MM.1S (cell line): ENCODE measurements at regions not wholly inside any gene's neighbourhood (a gene's known extent, or its start where the extent isn't known, plus 50 kb on each side); places are given as distances from the start of the nearest gene placed in this dataset.

Experiments used
- DNase-seq: peaks from one replicate; pipeline ENCODE4 v3.0.0-alpha.2; 2015
- H2AFZ ChIP-seq: fragments of 300-600 bp; sonication (generic); 2 replicates; pipeline ENCODE4 v1.6.0; 2016; ENCODE audit warnings: antibody characterized with exemption, low read length
- H3F3A ChIP-seq: fragments of 300-600 bp; sonication (generic); 2 replicates; pipeline ENCODE4 v1.6.1; 2016; ENCODE audit warnings: mild to moderate bottlenecking, antibody characterized with exemption, low read length, moderate library complexity, mixed read lengths; ENCODE audit not compliant: insufficient read depth
- H3K27ac ChIP-seq: fragments of 300-600 bp; sonication (generic); 2 replicates; pipeline ENCODE4 v1.5.1; 2016; ENCODE audit warnings: mild to moderate bottlenecking, low read length
- H3K27me3 ChIP-seq: fragments of 300-600 bp; sonication (generic); replicated peaks from 2 replicates; pipeline ENCODE4 v1.6.0; 2016; ENCODE audit warnings: low read length; ENCODE audit not compliant: insufficient read depth
- H3K36me3 ChIP-seq: fragments of 300-600 bp; sonication (generic); replicated peaks from 2 replicates; pipeline ENCODE4 v1.6.1; 2016; ENCODE audit warnings: mild to moderate bottlenecking, low read length, mixed read lengths; ENCODE audit not compliant: insufficient read depth
- H3K4me1 ChIP-seq: fragments of 300-600 bp; sonication (generic); 2 replicates; pipeline ENCODE4 v1.6.1; 2016; ENCODE audit warnings: low read length, mixed read lengths
- H3K4me2 ChIP-seq: fragments of 300-600 bp; sonication (generic); 2 replicates; pipeline ENCODE4 v1.6.0; 2016; ENCODE audit warnings: low read depth, low read length
- H3K4me3 ChIP-seq: fragments of 300-600 bp; sonication (generic); 2 replicates; pipeline ENCODE4 v1.5.1; 2016; ENCODE audit warnings: low read length, mixed read lengths
- H3K79me2 ChIP-seq: fragments of 300-600 bp; sonication (generic); 2 replicates; pipeline ENCODE4 v1.6.1; 2016; ENCODE audit warnings: mixed run types, low read length, mixed read lengths
- H3K9ac ChIP-seq: fragments of 300-600 bp; sonication (generic); 2 replicates; pipeline ENCODE4 v1.6.1; 2016; ENCODE audit warnings: low read length, mixed read lengths
- H3K9me2 ChIP-seq: fragments of 300-600 bp; sonication (generic); replicated peaks from 2 replicates; pipeline ENCODE4 v1.6.1; 2016; ENCODE audit warnings: mild to moderate bottlenecking, low read length, mixed read lengths; ENCODE audit not compliant: insufficient read depth
- H3K9me3 ChIP-seq: fragments of 300-600 bp; sonication (generic); replicated peaks from 2 replicates; pipeline ENCODE4 v1.6.1; 2016; ENCODE audit warnings: mild to moderate bottlenecking, low read length, mixed read lengths; ENCODE audit not compliant: insufficient read depth
- H4K20me1 ChIP-seq: fragments of 300-600 bp; sonication (generic); 2 replicates; pipeline ENCODE4 v1.6.1; 2016; ENCODE audit warnings: mild to moderate bottlenecking, low read length, moderate library complexity, mixed read lengths; ENCODE audit not compliant: insufficient read depth
- EZH2 ChIP-seq: fragments of 300-600 bp; sonication (generic); optimal IDR thresholded peaks from 2 replicates; pipeline ENCODE3; 2017; ENCODE audit warnings: low read depth, mild to moderate bottlenecking, antibody characterized with exemption, low read length, mixed read lengths
- EZH2phosphoT487 ChIP-seq: fragments of 300-600 bp; sonication (generic); IDR thresholded peaks from 2 replicates; pipeline ENCODE4 v1.6.1; 2018; ENCODE audit warnings: antibody characterized with exemption, low read length
- TF ChIP-seq, protein P1 (sequence below): fragments of 300-600 bp; sonication (generic); IDR thresholded peaks from 2 replicates; pipeline ENCODE4 v1.5.1; 2016; ENCODE audit warnings: antibody characterized with exemption, low read length, mixed read lengths

DNA sequence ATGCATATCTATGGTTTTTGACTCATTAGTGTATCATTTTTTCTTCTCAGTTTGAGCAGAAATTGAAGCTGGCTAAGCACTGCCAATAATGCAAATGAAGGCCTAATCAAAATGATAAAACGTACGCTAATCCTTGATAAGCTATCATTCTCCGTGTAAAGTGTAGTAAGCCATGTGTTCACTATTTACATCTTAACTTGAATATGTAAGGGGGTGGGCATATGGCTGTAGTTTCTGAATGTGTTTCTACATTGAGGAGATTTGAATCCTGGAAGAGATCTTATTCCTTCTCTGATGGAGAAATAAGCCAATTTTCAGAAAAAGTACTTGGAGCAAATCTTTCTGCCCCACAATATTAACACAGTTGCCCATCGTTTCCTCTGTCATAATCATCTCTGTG lies 351.8 kb upstream of the ANO3 start:
- no peak for DNase-seq
- Histone ChIP-seq H3K4me3 (no peak overlapping the region), H3K36me3 (no peaks in the 10 kb centered on the region), H3K27ac (no peak overlapping the region), H3K9me3 (no peaks in the 10 kb centered on the region), H3K27me3 (no peaks in the 10 kb centered on the region), H3K4me1 (peaks cover 23% of the 10 kb centered on the region), H2AFZ (no peak overlapping the region), H3K79me2 (no peaks in the 10 kb centered on the region), H3F3A (no peaks in the 10 kb centered on the region), H3K9ac (no peak overlapping the region), H3K4me2 (no peak overlapping the region), H3K9me2 (no peaks in the 10 kb centered on the region), H4K20me1 (no peaks in the 10 kb centered on the region)
- TF ChIP-seq EZH2: no peak
- TF ChIP-seq, protein P1, sequence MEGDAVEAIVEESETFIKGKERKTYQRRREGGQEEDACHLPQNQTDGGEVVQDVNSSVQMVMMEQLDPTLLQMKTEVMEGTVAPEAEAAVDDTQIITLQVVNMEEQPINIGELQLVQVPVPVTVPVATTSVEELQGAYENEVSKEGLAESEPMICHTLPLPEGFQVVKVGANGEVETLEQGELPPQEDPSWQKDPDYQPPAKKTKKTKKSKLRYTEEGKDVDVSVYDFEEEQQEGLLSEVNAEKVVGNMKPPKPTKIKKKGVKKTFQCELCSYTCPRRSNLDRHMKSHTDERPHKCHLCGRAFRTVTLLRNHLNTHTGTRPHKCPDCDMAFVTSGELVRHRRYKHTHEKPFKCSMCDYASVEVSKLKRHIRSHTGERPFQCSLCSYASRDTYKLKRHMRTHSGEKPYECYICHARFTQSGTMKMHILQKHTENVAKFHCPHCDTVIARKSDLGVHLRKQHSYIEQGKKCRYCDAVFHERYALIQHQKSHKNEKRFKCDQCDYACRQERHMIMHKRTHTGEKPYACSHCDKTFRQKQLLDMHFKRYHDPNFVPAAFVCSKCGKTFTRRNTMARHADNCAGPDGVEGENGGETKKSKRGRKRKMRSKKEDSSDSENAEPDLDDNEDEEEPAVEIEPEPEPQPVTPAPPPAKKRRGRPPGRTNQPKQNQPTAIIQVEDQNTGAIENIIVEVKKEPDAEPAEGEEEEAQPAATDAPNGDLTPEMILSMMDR: no peak
- TF ChIP-seq EZH2phosphoT487: no peak

- Histone ChIP-seq H3K4me3 (no peak overlapping the region), H3K9me2 (no peaks in the 10 kb centered on the region), H3K9ac (peak overlapping the region; percentile 43), H3K27me3 (no peaks in the 10 kb centered on the region), H4K20me1 (no peaks in the 10 kb centered on the region), H3K4me1 (peaks cover 27% of the 10 kb centered on the region), H3F3A (no peaks in the 10 kb centered on the region), H2AFZ (peak overlapping the region; percentile 40), H3K36me3 (no peaks in the 10 kb centered on the region), H3K79me2 (no peaks in the 10 kb centered on the region), H3K4me2 (peak overlapping the region; percentile 61), H3K9me3 (no peaks in the 10 kb centered on the region; the same call in 1 of the 2 replicates), H3K27ac (peak overlapping the region; percentile 30; the same call in 1 of the 2 replicates)
- peak; percentile 89 for DNase-seq
- TF ChIP-seq, protein P1: peak; percentile 58
- TF ChIP-seq EZH2phosphoT487: no peak
- TF ChIP-seq EZH2: no peak
Observed at GRCh38 chr11:25981998-25982397, 349.9 kb upstream of the ANO3 start.

GRCh38 chr11:25983280-25983679 lies 348.6 kb upstream of the ANO3 start:
- H3K27ac ChIP-seq: no peak overlapping the region
- no peak overlapping the region for H3K4me2 ChIP-seq
- H3K4me1 ChIP-seq: peaks cover 27% of the 10 kb centered on the region
- DNase-seq: no peak
- H3K9me2 ChIP-seq: no peaks in the 10 kb centered on the region
- H3K4me3 ChIP-seq: no peak overlapping the region
- no peaks in the 10 kb centered on the region for H3F3A ChIP-seq
- no peaks in the 10 kb centered on the region for H3K27me3 ChIP-seq
- H2AFZ ChIP-seq: no peak overlapping the region
- no peaks in the 10 kb centered on the region for H3K36me3 ChIP-seq
- TF ChIP-seq EZH2phosphoT487 (no peak), EZH2 (no peak)
- TF ChIP-seq, protein P1: no peak
- H4K20me1 ChIP-seq: no peaks in the 10 kb centered on the region
- no peak overlapping the region for H3K9ac ChIP-seq
- H3K79me2 ChIP-seq: no peaks in the 10 kb centered on the region
- no peaks in the 10 kb centered on the region; the same call in 1 of the 2 replicates for H3K9me3 ChIP-seq
